HFFc6 (cell line): ENCODE measurements at regions not wholly inside any gene's neighbourhood (a gene's known extent, or its start where the extent isn't known, plus 50 kb on each side); places are given as distances from the start of the nearest gene placed in this dataset.

Experiments used
- DNase-seq: peaks from one replicate; pipeline ENCODE4 v3.0.0-alpha.2; 2018
- H3K27ac Mint-ChIP-seq: 2 replicates; pipeline ENCODE4 v1.8.0; 2020; ENCODE audit warnings: mild to moderate bottlenecking, mixed read lengths
- H3K27me3 Mint-ChIP-seq: 2 replicates; pipeline ENCODE4 v1.8.0; 2021; ENCODE audit warnings: mild to moderate bottlenecking, moderate library complexity, mixed read lengths; ENCODE audit not compliant: insufficient read depth
- H3K36me3 Mint-ChIP-seq: 2 replicates; pipeline ENCODE4 v1.8.0; 2021; ENCODE audit warnings: low read depth, mixed read lengths
- H3K4me1 Mint-ChIP-seq: 2 replicates; pipeline ENCODE4 v1.8.0; 2020; ENCODE audit warnings: low read depth, mixed read lengths
- H3K4me3 Mint-ChIP-seq: 2 replicates; pipeline ENCODE4 v1.8.0; 2020; ENCODE audit warnings: mild to moderate bottlenecking, moderate library complexity, mixed read lengths
- H3K9me3 Mint-ChIP-seq: 2 replicates; pipeline ENCODE4 v1.8.0; 2020; ENCODE audit warnings: mild to moderate bottlenecking, mixed read lengths
- CTCF ChIP-seq: fragments of 200-600 bp; sonication (generic); IDR thresholded peaks from 2 replicates; pipeline ENCODE4 v1.5.0; 2021; ENCODE audit warnings: antibody characterized with exemption, mild to moderate bottlenecking

GRCh38 chr20:17803765-17804164 lies 104.0 kb downstream of the BANF2 start:
- Mint-ChIP-seq H3K27me3 (peaks cover 11% of the 10 kb centered on the region), H3K27ac (no peak overlapping the region)
- no peak for TF ChIP-seq CTCF

DNA sequence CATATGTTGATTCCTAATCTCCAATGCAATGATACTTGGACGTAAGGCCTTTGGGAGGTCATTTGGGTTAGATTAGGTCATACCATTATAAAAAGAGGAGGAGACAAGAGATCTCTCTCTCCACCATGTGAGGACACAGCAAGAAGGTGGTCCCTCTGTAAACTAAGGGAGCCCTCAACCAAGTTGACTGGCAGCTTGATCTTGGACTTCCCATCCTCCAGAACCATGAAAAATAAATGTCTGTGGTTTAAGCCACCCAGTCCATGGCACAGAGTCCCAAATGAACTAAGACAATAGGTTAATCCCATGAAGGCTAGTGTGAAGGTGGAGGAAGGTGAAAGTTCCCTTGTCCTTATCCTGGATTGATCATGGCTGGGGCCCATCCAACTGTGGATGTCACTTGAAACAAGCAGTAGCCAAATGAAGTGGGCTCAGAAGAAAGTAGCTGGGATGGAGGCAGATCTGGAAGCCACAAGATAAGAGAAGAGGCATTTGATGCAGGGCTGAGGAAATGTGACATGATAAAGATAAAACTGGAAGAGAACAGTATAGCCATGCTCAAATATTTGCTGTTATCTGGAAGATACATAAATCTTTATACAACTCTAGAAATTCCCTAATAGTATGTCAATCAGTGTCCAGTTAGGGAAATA lies 99.9 kb downstream of the BANF2 start:
- no peaks in the 10 kb centered on the region for H3K36me3 Mint-ChIP-seq
- peaks cover 11% of the 10 kb centered on the region for H3K27me3 Mint-ChIP-seq
- no peak for TF ChIP-seq CTCF
- no peaks in the 10 kb centered on the region for H3K9me3 Mint-ChIP-seq
- no peak for DNase-seq
- no peak overlapping the region for H3K4me3 Mint-ChIP-seq
- no peak overlapping the region for H3K27ac Mint-ChIP-seq
- H3K4me1 Mint-ChIP-seq = peaks cover 5% of the 10 kb centered on the region; the same call in 1 of the 2 replicates

More at GRCh38 chr20:17803765-17804164, 104.0 kb downstream of the BANF2 start:
- Mint-ChIP-seq H3K36me3 (no peaks in the 10 kb centered on the region), H3K4me3 (no peak overlapping the region), H3K4me1 (peaks cover 30% of the 10 kb centered on the region), H3K9me3 (no peaks in the 10 kb centered on the region)
- no peak for DNase-seq

DNA sequence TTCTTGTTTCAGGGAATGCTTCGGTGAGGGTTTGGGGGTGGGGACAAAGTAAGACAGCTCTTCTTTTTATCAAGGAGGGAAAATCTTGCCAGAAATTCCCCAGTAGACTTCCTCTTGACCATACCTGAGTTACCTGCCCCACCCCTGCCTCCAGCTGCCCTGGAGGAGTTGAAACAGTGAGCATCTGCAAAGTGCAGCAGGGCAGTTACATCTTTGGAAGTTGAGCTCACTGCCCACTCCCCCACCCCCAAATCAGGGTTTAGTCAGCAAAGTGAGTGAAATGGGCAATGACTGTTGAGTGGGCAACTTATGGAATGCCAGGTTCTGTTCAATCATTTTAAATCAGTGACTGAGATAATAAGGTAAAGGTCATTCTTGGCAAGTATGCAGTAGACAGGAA lies 98.8 kb downstream of the BANF2 start:
- TF ChIP-seq CTCF = no peak
- Mint-ChIP-seq H3K9me3 (no peaks in the 10 kb centered on the region), H3K36me3 (no peaks in the 10 kb centered on the region), H3K4me1 (peaks cover 5% of the 10 kb centered on the region; the same call in 1 of the 2 replicates), H3K27ac (no peak overlapping the region), H3K27me3 (peaks cover 11% of the 10 kb centered on the region), H3K4me3 (no peak overlapping the region)
- no peak for DNase-seq

GRCh38 chr20:17797579-17797978 lies 97.8 kb downstream of the BANF2 start:
- Mint-ChIP-seq H3K9me3 (no peaks in the 10 kb centered on the region), H3K27ac (no peak overlapping the region), H3K36me3 (no peaks in the 10 kb centered on the region), H3K27me3 (peaks cover 11% of the 10 kb centered on the region), H3K4me1 (peaks cover 5% of the 10 kb centered on the region; the same call in 1 of the 2 replicates), H3K4me3 (no peak overlapping the region)
- no peak for TF ChIP-seq CTCF
- no peak for DNase-seq

GRCh38 chr20:17797161-17797560 lies 97.4 kb downstream of the BANF2 start:
- no peak for TF ChIP-seq CTCF
- Mint-ChIP-seq H3K4me1 (peaks cover 5% of the 10 kb centered on the region; the same call in 1 of the 2 replicates), H3K9me3 (no peaks in the 10 kb centered on the region), H3K27ac (no peak overlapping the region), H3K36me3 (no peaks in the 10 kb centered on the region), H3K4me3 (no peak overlapping the region), H3K27me3 (peaks cover 11% of the 10 kb centered on the region)
- no peak for DNase-seq
